ENCODE measurements at regions not wholly inside any gene's neighbourhood (a gene's known extent, or its start where the extent isn't known, plus 50 kb on each side); places are given as distances from the start of the nearest gene placed in this dataset.

- TF ChIP-seq POLR2A (IDR thresholded peaks at IDR 0.05; ENCODE audit: low read depth, low read length) (no peak), TAF1 (IDR thresholded peaks at IDR 0.05; ENCODE audit: borderline replicate concordance, low read depth, low read length) (no peak)
Observed at GRCh38 chr9:124126648-124127646, 115.4 kb downstream of the LHX2 start.

All from GM12892 (cell line).